Hematopoietic multipotent progenitor cell treated with erythropoietin and hydrocortisone succinate and interleukin-3 and kit ligand, for 8 days (in vitro differentiated cells): ENCODE measurements at regions not wholly inside any gene's neighbourhood (a gene's known extent, or its start where the extent isn't known, plus 50 kb on each side); places are given as distances from the start of the nearest gene placed in this dataset.
"Not testable (repeated sequence)": the region's sequence is repeated elsewhere in the genome, so short reads cannot be mapped to it uniquely, and the experiment has no call there.

Source experiments
- DNase-seq: peaks from one replicate; pipeline ENCODE4 v3.0.0-alpha.2; 2015

DNA sequence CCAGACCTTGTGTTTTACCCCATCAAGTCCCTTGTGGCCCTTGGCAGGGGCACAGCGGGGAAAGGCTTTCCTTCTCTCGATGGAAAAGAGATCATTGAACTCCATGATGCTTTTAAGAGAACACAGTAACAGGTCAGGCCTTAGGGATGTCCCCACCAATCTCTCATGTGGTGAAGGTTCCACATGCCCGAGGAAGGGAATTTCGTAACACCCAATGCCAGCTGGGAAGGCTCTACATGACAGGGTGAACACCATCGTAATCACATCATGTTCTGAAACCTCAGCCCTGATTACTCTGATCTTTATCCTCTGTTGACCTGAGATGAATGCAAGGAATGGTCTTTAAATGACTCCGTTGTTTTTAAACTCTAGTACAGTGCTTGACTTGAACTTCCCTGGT, 105.5 kb upstream of the SPAG17 start:
- DNase-seq = no peak

DNA sequence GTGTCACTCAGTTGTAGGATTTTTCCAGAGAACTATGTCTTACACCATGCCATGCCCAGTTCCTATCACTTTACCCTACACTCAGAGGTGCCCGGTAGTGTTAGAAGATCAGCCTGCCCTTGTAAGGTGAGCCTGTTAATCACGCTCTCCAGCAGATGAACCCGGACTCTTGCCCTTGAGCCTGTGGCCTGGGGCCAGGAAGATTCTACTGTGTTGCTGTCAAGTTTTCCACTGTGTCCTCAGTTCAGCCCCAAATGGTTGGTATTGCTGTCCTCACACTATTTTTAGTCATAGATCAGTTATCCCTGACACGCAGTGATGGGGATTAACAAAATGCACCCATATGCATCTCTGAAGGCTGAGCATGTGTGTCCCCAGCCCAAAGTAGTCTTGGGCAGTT, 105.0 kb upstream of the SPAG17 start:
- no peak for DNase-seq

DNA sequence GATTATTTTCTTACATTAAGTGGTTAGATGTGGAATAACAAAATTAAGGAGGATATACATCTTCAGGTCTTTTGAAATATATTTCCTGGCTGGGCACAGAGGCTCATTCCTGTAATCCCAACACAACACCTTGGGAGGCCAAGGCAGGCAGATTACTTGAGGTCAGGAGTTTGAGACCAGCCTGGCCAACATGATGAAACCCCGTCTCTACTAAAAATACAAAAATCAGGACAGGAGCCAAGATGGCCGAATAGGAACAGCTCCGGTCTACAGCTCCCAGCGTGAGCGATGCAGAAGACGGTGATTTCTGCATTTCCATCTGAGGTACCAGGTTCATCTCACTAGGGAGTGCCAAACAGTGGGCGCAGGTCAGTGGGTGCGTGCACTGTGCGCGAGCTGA, 95.6 kb upstream of the SPAG17 start:
- not testable (repeated sequence) for DNase-seq

DNA sequence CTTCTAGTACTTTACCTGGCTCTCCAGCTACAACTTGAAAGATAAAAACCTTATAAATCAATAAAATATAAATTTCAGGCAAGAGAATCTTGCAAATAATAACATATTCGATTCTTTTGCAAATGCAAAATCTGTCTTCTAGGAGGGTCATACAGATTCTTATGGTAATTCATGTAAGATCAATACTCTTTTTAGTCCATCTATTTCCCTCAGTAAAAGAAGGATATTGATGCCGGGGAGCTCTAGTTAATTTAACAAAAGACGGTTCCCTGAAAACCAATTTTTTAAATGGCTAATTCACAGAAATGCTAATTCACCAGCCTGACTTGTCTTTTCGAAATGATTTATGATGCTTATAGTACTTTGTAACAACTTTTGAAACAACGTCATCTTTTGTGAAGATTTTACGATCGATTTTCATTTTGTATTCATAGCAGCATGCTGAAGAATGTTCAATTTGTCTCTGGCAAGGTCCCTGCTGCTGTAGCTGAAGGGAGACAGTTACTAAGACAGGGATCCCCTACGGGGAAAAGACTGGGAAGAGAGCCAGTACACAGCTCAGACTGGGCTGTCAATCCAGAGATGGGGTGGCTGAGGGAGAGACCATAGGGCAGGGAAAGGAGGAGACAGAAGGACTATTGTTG, 90.6 kb upstream of the SPAG17 start:
- no peak for DNase-seq

DNA sequence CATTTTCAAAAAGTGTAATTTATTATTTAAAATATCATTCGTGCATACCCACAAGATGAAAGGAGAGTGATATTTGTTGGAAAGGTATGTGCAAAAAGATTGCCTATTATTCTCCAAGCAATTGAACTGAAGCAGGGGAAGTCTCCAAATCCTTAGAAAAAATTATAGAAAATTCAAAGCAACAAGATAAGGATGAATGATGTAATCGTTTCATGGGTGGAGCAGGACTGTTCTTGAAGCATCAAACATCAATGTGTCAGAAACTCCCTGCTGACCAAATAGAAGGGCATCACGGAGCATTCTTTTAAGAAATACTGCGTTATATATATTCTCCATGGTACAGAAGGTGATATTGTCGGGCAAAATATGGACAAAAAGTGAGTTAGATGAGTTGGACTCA, 87.9 kb upstream of the SPAG17 start:
- no peak for DNase-seq

- DNase-seq = no peak
Measured at GRCh38 chr1:118271883-118272282, 86.9 kb upstream of the SPAG17 start.

- DNase-seq = no peak
Measured at GRCh38 chr1:118269598-118269997, 84.6 kb upstream of the SPAG17 start.

- DNase-seq = no peak
Measured at GRCh38 chr1:118266436-118266835, 81.4 kb upstream of the SPAG17 start.

DNA sequence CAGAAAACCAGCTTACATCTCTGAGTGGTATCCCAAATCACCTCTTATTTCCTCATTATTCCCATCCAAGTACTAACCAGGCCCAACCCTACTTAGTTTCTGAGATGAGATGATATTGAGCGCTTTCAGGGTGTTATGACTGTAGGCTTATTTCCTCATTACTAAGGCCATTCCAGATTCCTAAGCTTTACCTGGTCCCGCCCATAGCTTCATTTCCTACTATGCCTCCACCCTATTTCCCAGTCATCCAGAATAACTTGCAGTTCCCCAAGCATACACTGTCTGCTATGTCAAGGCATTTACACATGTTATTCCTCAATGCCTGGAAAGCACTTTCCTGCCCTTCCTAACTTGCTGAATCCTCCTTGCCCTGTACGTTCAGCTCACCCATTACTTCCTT, 79.3 kb upstream of the SPAG17 start:
- DNase-seq = no peak

DNA sequence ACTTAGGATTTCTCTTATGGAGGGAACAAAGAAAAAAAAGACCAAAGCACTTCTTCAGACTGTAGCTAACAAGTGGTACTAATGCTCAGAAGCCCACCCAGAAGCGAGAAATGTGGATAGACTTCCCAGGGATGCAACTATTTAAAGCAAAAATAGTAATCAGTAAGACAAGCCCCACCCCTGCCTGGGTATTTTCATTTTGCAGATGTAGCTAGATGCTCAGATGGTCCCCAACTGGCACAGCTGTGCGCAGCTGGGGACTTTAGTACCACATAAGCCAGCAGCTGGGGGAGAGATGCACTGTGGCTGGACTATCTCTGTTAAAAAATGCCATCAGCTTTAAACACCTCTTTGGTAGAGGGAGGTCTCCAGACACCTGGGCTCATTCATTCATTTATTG, 77.8 kb upstream of the SPAG17 start:
- no peak for DNase-seq

DNA sequence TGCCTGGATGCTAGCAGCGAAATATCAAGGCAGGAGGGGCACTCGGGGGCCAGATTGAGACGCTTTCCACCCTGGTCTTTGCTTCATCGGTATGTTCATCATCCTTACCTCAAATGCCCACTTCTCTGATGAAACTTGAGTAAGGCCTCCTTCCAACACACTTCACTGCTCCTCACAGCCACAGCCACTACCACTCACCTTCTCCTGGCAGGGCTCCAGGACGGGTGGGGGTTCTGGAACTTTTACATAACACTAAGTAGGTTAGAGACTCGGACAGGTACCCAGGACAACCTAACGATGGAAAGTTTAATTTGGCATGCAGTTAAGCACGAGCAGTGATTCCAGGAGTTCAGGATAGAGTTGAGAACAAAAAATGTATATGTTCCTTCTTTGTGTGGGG, 73.9 kb upstream of the SPAG17 start:
- DNase-seq = no peak

DNA sequence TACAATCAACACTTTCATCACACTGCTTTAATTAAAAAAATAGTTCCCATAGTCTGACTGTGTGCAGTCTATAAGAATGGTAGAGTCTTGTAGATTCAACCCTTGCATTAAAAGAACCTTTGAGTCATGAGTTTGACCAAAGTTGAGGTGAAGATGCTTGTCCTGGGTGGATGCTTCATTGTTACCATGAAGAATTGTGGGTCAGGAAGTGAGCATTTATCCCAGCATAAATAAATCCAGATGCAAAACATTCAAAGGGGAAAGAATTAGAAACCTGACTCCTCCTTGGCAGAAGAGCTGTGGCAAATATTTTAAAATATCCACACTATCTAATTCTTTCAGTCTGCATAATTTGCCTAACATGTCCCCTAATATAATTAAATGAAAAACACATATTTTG, 72.9 kb upstream of the SPAG17 start:
- DNase-seq = no peak

- no peak for DNase-seq
Measured at GRCh38 chr1:118254491-118255425, 69.7 kb upstream of the SPAG17 start.

DNA sequence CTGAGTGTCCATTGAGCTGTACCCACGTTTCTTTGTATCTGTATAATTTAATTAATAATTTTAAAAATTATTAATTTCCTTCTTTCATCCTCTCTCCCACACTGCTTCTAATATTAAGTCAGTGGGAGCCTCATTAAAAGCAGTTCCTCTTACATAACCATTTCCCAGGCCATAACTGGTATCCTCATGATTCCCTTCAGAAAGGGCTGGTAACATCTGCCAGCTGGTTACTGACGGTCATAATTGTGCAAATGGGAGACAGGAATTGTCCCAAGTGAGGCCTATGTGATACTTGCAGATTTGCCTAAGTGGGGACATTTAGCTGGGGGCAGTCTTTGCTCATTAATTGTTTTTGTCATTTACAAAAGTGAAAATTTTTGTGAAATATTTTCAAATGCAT, 69.0 kb upstream of the SPAG17 start:
- no peak for DNase-seq

DNA sequence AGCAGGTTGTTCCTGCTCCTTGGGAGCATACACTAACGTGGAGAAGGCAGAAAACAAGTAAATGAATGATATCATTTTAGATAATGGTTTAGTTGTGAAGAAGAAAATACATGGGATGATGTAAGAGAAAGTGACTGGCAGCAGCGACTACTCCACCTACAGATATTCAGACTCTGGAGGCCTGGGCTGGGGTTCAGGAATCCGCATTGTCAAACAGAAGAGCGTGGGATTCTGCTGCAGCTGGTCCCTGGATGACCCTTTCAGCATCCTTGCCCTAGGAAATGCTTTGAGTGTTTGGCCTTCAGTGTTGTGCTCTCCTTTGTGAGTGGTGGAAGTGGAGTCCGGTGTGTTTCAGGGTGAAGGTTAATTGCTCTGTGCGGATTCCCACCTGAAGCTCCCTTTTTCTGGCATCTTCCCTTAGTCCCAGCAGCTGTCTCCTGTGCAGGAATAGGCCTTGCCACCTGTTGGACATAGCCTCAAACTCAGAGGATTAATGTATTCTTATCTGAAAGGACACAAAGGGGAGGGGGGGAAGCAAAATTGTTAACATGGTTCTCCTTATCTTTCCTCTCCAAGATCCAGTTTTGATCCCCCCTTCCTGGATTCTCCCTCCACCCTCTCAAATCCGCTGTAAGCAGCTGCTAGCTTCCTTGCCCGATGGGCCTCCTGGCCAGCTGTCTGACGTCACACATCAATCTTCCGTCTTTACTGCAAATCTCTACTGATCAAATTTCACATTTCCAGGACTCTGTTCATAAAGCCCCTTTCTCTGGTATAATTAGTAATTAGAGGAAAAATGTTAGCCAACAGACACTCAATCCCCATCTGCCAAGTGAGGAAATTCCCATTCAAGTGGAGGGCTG, 68.3 kb upstream of the SPAG17 start:
- DNase-seq = no peak

- DNase-seq = no peak
Measured at GRCh38 chr1:118252624-118253023, 67.6 kb upstream of the SPAG17 start.

DNA sequence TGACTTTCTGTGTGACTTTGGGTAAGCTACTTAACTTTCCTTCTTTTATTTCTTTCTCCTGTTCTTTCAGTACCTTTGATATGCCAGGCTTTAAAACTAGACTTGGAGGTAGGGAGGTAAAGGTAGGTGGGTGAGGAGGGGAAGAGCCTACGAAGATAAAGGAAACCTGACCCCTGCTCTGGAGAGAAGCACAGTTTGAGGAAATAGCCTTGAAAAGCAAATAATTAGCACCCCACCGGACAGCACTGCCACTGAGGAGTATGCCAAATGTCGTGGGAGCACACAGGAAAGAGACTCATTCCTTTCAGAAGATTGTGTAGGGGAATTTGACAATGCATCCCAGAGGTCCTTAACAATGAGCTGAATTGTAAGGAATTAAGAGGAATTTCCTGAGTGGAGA, 65.2 kb upstream of the SPAG17 start:
- DNase-seq = no peak

DNA sequence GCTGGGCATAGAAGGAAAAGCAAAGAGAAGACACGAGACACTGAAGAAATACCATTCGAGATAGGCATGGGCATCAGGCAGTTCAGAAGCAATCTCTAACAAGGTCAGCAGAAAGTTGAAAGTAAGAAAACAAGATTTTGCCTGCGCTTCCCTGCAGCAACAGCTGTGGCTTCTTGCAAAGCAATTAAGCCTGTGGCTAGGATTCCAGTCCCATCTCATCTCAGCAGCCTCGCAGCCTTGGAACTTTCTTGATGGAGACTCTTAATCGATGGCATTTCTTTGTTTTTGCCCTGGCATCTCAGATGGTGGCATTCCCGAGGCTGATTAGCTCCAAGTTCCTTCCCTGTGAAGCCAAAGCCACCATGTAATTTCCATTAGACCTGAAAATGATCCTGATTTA, 64.6 kb upstream of the SPAG17 start:
- no peak for DNase-seq

DNA sequence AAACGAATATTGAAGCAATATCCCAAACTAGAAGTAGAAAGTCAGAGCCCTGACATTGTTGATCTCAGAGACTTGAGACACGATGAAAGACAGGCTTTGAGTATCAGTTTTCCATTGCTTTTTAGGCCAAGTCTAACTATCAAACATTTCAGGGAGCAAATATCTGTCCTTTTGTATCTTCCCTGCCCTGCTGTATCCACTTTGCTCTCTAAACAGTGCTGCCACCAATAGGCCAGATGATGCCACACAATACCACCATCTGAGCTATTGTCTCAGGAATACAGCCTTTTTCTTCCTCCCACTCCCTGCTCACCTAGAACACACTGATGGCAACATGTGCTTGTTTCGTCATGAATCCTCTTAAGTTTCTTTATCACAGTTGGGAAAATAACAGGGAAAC, 62.6 kb upstream of the SPAG17 start:
- DNase-seq = peak; percentile 2

DNA sequence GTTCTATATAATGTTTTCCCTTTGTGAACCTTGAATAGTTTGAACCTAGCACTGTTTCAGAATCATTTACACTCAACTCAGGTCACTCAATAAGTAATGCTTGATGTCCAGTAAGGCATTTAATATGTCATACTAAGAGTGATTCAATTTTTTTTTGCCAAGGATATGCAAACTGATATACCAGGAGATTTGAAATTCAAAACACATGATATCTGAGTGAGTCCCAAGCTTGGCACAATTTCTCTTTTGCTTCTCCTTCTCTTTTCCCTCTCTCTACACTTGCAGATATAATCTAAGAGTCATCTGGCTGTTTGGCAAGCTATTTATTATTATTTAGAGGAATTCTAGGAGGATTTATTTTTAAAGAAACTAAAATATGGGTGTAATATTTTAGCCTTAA, 61.6 kb upstream of the SPAG17 start:
- no peak for DNase-seq

- no peak for DNase-seq
Measured at GRCh38 chr1:118244194-118244593, 59.2 kb upstream of the SPAG17 start.

DNA sequence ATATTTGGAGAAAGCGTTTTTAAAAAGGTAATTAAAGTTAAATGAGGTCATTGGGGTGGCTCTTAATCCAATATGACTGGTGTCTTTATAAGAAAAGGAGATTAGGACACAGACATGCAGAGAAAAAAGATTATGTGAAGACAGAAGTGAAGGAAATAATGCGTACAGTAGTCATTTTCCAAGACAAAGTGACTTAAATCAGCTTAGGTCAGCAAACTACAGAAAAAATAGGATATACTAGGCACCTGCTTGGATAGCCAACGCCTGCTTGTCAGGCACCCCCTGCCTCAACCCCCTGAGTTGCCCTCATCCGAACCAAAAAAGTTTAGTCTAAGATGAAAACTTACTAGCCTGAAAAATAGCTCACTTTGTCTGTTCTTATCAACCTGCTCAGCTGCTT, 58.2 kb upstream of the SPAG17 start:
- DNase-seq = no peak
